Activated CD4-positive, alpha-beta memory T cell treated with anti-CD3 and anti-CD28 coated beads, Interleukin-2, amount 10 ng/mL, durations not matched to agents 7 days and 5 days (primary cell): ENCODE measurements at regions not wholly inside any gene's neighbourhood (a gene's known extent, or its start where the extent isn't known, plus 50 kb on each side); places are given as distances from the start of the nearest gene placed in this dataset.
"Not testable (repeated sequence)": the region's sequence is repeated elsewhere in the genome, so short reads cannot be mapped to it uniquely, and the experiment has no call there.

Experiments used
- CTCF ChIA-PET: fragments of 350-600 bp; sonication (Branson Sonifier 250); formaldehyde crosslinking; loops from one replicate; lab custom pipeline; 2021; ENCODE audit warnings: antibody characterized with exemption, inconsistent platforms; lab: Charles Lee
- POLR2A ChIA-PET: fragments of 350-600 bp; sonication (Branson Sonifier 250); formaldehyde crosslinking; loops from one replicate; lab custom pipeline; 2021; ENCODE audit warnings: antibody characterized with exemption; lab: Charles Lee
- DNase-seq: peaks from one replicate; pipeline ENCODE4 v3.0.0-alpha.2; 2020
- H3K27ac Mint-ChIP-seq: one replicate; pipeline ENCODE4 v1.8.0; 2021; ENCODE audit warnings: mild to moderate bottlenecking, mixed read lengths
- H3K27me3 Mint-ChIP-seq: one replicate; pipeline ENCODE4 v1.8.0; 2021; ENCODE audit warnings: mixed read lengths
- H3K36me3 Mint-ChIP-seq: one replicate; pipeline ENCODE4 v1.8.0; 2021; ENCODE audit warnings: low read depth, mixed read lengths
- H3K4me1 Mint-ChIP-seq: one replicate; pipeline ENCODE4 v1.8.0; 2021; ENCODE audit warnings: mixed read lengths
- H3K4me3 Mint-ChIP-seq: one replicate; pipeline ENCODE4 v1.8.0; 2021; ENCODE audit warnings: mild to moderate bottlenecking, mixed read lengths
- H3K9me3 Mint-ChIP-seq: one replicate; pipeline ENCODE4 v1.8.0; 2021; ENCODE audit warnings: mixed read lengths

DNA sequence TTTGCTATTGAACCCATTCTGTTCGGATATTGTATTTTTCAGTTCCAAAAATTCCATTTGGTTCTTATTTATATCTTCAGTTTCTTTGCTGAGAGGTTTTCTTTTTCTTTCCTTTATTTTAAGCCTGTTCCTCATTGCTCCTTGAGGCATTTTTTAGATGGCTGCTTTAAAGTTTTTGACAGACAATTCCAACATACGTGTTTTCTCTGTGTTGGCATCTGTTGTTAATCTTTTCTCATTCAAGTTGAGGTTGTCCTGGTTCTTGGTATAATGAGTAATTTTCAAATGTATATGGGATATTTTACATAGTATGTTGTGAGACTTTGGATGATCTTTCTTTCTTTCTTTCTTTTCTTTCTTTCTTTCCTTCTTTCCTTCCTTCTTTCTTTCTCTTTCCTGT is 1078.0 kb upstream of the CELF2 start:
- H3K27me3 Mint-ChIP-seq = no peaks in the 10 kb centered on the region
- ChIA-PET CTCF (no interaction called here), POLR2A (no interaction called here)
- H3K4me3 Mint-ChIP-seq = no peak overlapping the region
- DNase-seq = no peak
- H3K4me1 Mint-ChIP-seq = no peaks in the 10 kb centered on the region
- no peak overlapping the region for H3K27ac Mint-ChIP-seq
- peaks cover 5% of the 10 kb centered on the region for H3K9me3 Mint-ChIP-seq
- H3K36me3 Mint-ChIP-seq = no peaks in the 10 kb centered on the region

DNA sequence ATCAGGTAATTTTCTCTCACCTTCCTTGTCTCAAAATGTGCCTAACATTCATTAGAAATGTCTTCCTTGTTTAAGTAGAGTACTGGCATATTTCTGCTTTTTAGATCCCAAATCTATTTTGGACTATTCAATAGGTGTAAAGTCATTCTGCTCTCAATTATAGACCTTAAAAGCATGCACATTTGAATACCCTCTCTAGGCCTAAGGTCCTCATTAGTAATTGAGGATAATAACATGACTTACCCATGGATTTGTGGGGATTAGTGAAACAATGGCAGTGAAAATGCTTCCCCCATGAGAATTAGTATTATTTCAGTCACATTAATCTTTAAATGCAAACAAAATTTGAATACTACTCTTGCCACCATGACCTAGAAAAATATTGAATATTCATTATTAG is 1073.0 kb upstream of the CELF2 start:
- ChIA-PET POLR2A (no interaction called here), CTCF (no interaction called here)
- Mint-ChIP-seq H3K27me3 (no peaks in the 10 kb centered on the region), H3K4me1 (no peaks in the 10 kb centered on the region), H3K9me3 (no peaks in the 10 kb centered on the region), H3K27ac (no peak overlapping the region), H3K36me3 (no peaks in the 10 kb centered on the region), H3K4me3 (no peak overlapping the region)
- DNase-seq = no peak

DNA sequence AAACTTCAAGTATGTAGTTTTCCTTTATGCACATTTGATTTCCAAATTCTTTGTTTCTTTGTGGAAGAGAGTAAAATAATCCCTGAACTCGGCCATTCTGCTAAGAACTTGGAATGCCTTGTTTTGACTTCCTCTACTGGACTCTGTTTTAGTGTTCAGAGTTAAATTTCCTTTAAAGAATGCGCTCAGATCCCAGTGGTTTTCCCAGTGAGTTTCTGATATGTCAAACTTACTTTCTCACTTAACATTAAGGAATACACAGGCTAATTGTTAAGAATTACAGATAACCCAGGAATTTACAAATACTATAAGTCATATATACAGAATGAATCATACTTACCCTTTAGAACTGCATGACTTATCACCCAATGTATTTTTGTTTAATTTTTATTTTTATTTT is 1067.6 kb upstream of the CELF2 start:
- H3K27me3 Mint-ChIP-seq = no peaks in the 10 kb centered on the region
- no peak overlapping the region for H3K27ac Mint-ChIP-seq
- no peaks in the 10 kb centered on the region for H3K36me3 Mint-ChIP-seq
- no peak overlapping the region for H3K4me3 Mint-ChIP-seq
- ChIA-PET CTCF (no interaction called here), POLR2A (no interaction called here)
- no peak for DNase-seq
- no peaks in the 10 kb centered on the region for H3K4me1 Mint-ChIP-seq
- H3K9me3 Mint-ChIP-seq = no peaks in the 10 kb centered on the region

DNA sequence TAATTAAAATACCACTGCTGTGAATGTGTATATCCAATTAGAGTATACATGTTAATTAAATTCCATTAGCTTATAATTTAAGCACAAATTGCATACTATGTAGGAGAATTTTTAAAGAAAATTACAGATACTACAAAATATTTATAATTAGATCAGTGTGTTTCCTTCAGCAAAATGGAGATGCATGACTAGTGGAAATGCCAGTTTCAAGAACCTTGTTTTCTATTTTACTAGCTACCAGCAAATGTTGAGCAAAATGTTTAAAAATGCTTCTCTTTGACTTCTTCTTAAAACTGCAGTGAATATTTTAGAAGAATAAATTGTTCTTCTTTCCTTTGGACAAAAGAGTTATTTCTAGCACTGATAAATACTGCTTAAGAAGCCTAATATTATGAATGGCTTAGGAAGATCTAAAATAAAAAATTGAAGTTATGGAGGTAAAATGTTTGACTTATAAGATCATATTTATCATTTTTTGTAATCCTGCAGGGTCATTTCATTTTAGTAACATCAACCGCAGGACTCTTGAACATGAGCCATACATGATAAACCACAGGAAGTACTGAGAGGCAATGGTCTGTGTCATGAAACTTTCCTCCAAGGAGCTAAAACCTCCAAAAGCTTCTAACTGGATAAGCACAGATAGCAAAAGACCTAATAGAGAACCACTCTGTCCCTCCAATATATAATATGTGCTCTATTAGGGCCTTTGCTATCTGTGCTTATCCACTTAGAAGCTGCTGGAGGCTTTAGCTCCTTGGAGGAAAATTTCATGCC is 1066.0 kb upstream of the CELF2 start:
- POLR2A ChIA-PET = no interaction called here

GRCh38 chr10:9957351-9957750 is 1060.3 kb upstream of the CELF2 start:
- Mint-ChIP-seq H3K36me3 (no peaks in the 10 kb centered on the region), H3K27ac (no peak overlapping the region), H3K9me3 (no peaks in the 10 kb centered on the region), H3K27me3 (no peaks in the 10 kb centered on the region), H3K4me1 (no peaks in the 10 kb centered on the region), H3K4me3 (no peak overlapping the region)
- CTCF ChIA-PET = no interaction called here
- POLR2A ChIA-PET = no interaction called here
- DNase-seq = no peak

More for the DNA sequence above, 1066.0 kb upstream of the CELF2 start:
- no peak overlapping the region for H3K4me3 Mint-ChIP-seq
- no peak overlapping the region for H3K27ac Mint-ChIP-seq
- CTCF ChIA-PET = no interaction called here
- H3K27me3 Mint-ChIP-seq = no peaks in the 10 kb centered on the region
- no peaks in the 10 kb centered on the region for H3K9me3 Mint-ChIP-seq
- H3K4me1 Mint-ChIP-seq = no peaks in the 10 kb centered on the region
- no peak for DNase-seq
- no peaks in the 10 kb centered on the region for H3K36me3 Mint-ChIP-seq

DNA sequence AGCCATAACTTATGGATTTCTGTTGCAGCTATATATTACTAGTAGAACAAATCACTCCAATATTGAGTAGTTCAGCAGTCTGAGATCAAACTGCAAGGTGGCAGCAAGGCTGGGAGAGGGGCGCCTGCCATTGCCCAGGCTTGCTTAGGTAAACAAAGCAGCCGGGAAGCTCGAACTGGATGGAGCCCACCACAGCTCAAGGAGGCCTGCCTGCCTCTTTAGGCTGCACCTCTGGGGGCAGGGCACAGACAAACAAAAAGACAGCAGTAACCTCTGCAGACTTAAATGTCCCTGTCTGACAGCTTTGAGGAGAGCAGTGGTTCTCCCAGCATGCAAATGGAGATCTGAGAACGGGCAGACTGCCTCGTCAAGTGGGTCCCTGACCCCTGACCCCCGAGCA is 1059.8 kb upstream of the CELF2 start:
- H3K4me3 Mint-ChIP-seq, POLR2A ChIA-PET, H3K36me3 Mint-ChIP-seq, DNase-seq, CTCF ChIA-PET, H3K4me1 Mint-ChIP-seq, H3K9me3 Mint-ChIP-seq, H3K27ac Mint-ChIP-seq, H3K27me3 Mint-ChIP-seq: not testable (repeated sequence)

DNA sequence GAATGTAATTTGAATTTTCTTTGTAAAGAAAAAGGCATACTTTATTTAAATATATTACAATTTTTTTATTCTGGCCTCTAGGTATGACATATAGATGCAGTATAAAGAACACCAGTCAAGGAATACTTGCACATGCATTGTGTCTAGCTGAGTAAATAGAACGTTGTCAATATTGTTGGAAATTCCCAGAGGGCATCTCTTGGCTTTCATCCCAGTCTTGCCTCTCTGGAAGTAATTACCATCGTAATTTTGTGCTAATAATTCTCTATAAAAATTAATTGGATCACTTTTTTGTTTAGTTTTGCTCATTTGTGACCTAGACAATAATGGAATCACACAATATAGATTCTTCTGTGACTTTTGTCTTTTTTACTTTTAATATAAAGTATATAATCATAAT is 1052.3 kb upstream of the CELF2 start:
- no peak overlapping the region for H3K4me3 Mint-ChIP-seq
- POLR2A ChIA-PET = no interaction called here
- no peaks in the 10 kb centered on the region for H3K27me3 Mint-ChIP-seq
- no peak overlapping the region for H3K27ac Mint-ChIP-seq
- H3K36me3 Mint-ChIP-seq = no peaks in the 10 kb centered on the region
- no peaks in the 10 kb centered on the region for H3K4me1 Mint-ChIP-seq
- CTCF ChIA-PET = no interaction called here
- H3K9me3 Mint-ChIP-seq = no peaks in the 10 kb centered on the region
- no peak for DNase-seq

GRCh38 chr10:9986786-9987185 is 1030.9 kb upstream of the CELF2 start:
- DNase-seq = no peak
- POLR2A ChIA-PET = no interaction called here
- Mint-ChIP-seq H3K27ac (no peak overlapping the region), H3K4me3 (no peak overlapping the region), H3K36me3 (no peaks in the 10 kb centered on the region), H3K27me3 (no peaks in the 10 kb centered on the region), H3K4me1 (no peaks in the 10 kb centered on the region), H3K9me3 (peaks cover 3% of the 10 kb centered on the region)
- CTCF ChIA-PET = no interaction called here

DNA sequence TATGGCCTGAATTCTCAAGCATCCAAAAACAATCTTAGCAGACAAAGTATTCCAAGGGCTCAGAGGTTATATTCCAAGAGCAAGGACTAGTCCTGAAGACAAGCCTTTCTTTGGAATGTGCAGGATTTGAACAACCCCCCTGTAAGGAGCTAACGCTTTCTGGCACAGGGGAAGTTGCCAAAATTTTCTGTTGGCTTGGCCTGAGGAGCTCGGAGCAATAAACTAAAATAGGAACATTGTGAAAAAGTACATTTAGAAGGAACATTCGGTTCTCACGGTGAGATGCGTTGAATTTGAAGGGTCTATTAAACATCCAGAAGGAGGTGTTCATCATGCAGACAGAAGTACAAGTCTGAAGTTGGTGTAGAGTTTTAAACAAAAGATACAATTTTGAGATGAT is 1030.5 kb upstream of the CELF2 start:
- no peak overlapping the region for H3K27ac Mint-ChIP-seq
- CTCF ChIA-PET = no interaction called here
- POLR2A ChIA-PET = no interaction called here
- H3K4me3 Mint-ChIP-seq = no peak overlapping the region
- no peaks in the 10 kb centered on the region for H3K4me1 Mint-ChIP-seq
- H3K27me3 Mint-ChIP-seq = no peaks in the 10 kb centered on the region
- H3K9me3 Mint-ChIP-seq = peaks cover 3% of the 10 kb centered on the region
- DNase-seq = no peak
- no peaks in the 10 kb centered on the region for H3K36me3 Mint-ChIP-seq

DNA sequence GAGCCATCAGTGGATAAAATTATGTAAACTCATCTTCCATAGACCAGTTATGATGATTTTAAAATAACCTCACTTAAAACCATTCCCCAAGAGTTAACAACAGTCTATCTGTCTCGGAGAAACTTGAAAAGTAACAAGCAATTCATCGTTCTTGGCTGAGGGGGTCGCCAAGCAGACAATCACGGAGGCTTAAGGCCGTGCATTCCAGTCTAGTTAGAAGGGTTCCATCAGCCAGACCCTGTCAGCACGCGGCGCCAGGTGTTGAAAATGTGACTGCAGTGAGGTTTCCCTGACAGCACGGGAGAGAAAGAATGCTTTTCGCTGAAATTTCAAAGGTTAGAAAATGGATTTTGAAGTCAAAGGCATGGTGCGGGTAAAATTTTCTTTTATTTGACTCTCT is 1025.0 kb upstream of the CELF2 start:
- H3K27ac Mint-ChIP-seq = no peak overlapping the region
- POLR2A ChIA-PET = no interaction called here
- no peak overlapping the region for H3K4me3 Mint-ChIP-seq
- H3K9me3 Mint-ChIP-seq = no peaks in the 10 kb centered on the region
- CTCF ChIA-PET = no interaction called here
- H3K36me3 Mint-ChIP-seq = no peaks in the 10 kb centered on the region
- no peak for DNase-seq
- no peaks in the 10 kb centered on the region for H3K27me3 Mint-ChIP-seq
- H3K4me1 Mint-ChIP-seq = no peaks in the 10 kb centered on the region

DNA sequence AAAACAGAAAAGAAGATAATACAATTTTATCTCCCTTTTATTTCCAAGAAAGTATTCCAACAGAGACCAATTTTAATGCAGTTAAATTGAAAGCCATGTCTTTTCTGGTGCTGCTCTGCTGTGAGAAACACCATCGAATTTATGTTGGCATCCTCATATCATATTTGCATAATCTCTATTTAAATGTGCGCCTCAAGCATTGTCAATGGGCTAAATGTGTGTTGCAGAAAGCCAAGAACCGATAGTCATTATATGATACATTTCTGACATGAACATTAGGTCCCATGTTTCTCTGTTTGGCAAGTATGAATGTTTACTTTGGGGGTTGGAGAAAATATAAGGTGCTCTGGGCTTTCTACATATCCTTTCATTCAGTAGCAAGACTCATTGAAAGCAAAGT is 1023.5 kb upstream of the CELF2 start:
- H3K4me3 Mint-ChIP-seq = no peak overlapping the region
- no peaks in the 10 kb centered on the region for H3K27me3 Mint-ChIP-seq
- DNase-seq = no peak
- ChIA-PET CTCF (no interaction called here), POLR2A (no interaction called here)
- H3K4me1 Mint-ChIP-seq = no peaks in the 10 kb centered on the region
- no peaks in the 10 kb centered on the region for H3K36me3 Mint-ChIP-seq
- H3K9me3 Mint-ChIP-seq = no peaks in the 10 kb centered on the region
- H3K27ac Mint-ChIP-seq = no peak overlapping the region

DNA sequence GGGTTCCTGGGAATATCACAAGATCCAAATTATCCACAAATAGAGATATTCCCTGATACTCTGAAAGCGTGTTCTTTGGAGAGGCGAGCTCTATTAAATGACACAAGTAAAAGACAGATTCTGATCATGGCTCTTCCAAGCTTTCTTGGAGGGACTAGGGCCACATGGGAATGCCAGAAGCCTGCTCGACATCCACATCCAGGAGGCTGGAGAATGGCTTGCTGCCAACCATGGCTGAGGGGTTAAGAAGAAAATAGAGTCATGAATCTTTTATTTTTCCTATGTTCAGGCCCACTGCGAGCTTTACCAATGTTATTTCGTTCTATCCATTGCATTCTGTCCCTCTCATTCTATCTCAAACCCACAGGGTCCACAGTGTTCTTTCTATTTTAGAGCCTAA is 1018.0 kb upstream of the CELF2 start:
- no peak overlapping the region for H3K4me3 Mint-ChIP-seq
- DNase-seq = no peak
- H3K27ac Mint-ChIP-seq = no peak overlapping the region
- POLR2A ChIA-PET = no interaction called here
- H3K27me3 Mint-ChIP-seq = no peaks in the 10 kb centered on the region
- H3K36me3 Mint-ChIP-seq = no peaks in the 10 kb centered on the region
- CTCF ChIA-PET = no interaction called here
- no peaks in the 10 kb centered on the region for H3K4me1 Mint-ChIP-seq
- no peaks in the 10 kb centered on the region for H3K9me3 Mint-ChIP-seq

GRCh38 chr10:10007957-10008356 is 1009.7 kb upstream of the CELF2 start:
- H3K4me3 Mint-ChIP-seq = no peak overlapping the region
- H3K36me3 Mint-ChIP-seq = no peaks in the 10 kb centered on the region
- H3K27ac Mint-ChIP-seq = no peak overlapping the region
- H3K4me1 Mint-ChIP-seq = no peaks in the 10 kb centered on the region
- H3K27me3 Mint-ChIP-seq = no peaks in the 10 kb centered on the region
- H3K9me3 Mint-ChIP-seq = no peaks in the 10 kb centered on the region
- ChIA-PET CTCF (no interaction called here), POLR2A (no interaction called here)
- DNase-seq = no peak

- no peaks in the 10 kb centered on the region for H3K4me1 Mint-ChIP-seq
- no peaks in the 10 kb centered on the region for H3K9me3 Mint-ChIP-seq
- H3K4me3 Mint-ChIP-seq = no peak overlapping the region
- no peaks in the 10 kb centered on the region for H3K27me3 Mint-ChIP-seq
- no peak for DNase-seq
- no peak overlapping the region for H3K27ac Mint-ChIP-seq
- H3K36me3 Mint-ChIP-seq = no peaks in the 10 kb centered on the region
- ChIA-PET POLR2A (no interaction called here), CTCF (no interaction called here)
Observed at GRCh38 chr10:10010397-10010796, 1007.3 kb upstream of the CELF2 start.
